HG02885 (cell line): ENCODE measurements at regions not wholly inside any gene's neighbourhood (a gene's known extent, or its start where the extent isn't known, plus 50 kb on each side); places are given as distances from the start of the nearest gene placed in this dataset.
"Not testable (repeated sequence)": the region's sequence is repeated elsewhere in the genome, so short reads cannot be mapped to it uniquely, and the experiment has no call there.

Experiments used
- ATAC-seq: cut with Tn5 transposase; IDR thresholded peaks from one replicate; pipeline ENCODE4 v1.9.1; 2021; ENCODE audit warnings: mild to moderate bottlenecking; ENCODE audit not compliant: unreplicated experiment, poor library complexity

DNA sequence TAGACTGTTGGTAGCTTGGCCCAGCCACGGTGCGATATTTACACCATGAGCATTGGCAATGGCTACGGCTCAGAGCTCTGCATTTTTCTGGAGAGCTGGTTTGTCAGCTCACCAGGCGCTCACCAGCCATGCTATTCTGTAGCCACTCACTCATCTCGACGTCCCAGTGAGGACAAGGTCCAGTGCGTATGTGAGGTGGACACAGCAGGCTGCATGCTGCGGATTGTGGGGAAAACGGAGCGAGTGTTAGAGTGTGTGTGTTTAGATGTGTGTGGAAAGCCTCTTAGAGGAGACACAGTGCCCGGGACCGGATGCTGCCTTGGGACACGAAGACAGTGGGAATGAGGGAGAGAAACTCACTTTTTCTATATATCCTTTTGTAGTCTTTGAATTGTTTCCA, 103.7 kb downstream of the PLXNA1 start:
- not testable (repeated sequence) for ATAC-seq

DNA sequence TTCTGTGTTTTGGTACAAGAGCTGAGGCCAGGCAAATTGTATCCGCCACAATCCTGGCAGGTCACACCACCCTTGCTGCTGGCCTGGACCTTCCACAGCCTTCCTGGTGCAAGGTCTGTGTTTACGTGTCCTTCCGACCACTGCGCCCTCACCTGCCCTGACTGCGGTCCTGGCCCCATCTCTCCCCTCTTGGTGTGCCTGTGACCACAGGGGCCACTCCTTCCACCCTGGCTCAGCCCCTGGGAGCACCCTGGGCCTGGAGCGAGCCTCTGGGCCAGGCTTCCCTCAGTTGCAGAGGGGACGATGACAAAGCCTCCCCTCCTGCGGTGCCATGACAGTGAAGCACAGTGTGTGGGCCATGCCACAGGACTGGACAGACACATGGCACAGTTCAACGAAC, 104.5 kb downstream of the PLXNA1 start:
- ATAC-seq, result no peak

DNA sequence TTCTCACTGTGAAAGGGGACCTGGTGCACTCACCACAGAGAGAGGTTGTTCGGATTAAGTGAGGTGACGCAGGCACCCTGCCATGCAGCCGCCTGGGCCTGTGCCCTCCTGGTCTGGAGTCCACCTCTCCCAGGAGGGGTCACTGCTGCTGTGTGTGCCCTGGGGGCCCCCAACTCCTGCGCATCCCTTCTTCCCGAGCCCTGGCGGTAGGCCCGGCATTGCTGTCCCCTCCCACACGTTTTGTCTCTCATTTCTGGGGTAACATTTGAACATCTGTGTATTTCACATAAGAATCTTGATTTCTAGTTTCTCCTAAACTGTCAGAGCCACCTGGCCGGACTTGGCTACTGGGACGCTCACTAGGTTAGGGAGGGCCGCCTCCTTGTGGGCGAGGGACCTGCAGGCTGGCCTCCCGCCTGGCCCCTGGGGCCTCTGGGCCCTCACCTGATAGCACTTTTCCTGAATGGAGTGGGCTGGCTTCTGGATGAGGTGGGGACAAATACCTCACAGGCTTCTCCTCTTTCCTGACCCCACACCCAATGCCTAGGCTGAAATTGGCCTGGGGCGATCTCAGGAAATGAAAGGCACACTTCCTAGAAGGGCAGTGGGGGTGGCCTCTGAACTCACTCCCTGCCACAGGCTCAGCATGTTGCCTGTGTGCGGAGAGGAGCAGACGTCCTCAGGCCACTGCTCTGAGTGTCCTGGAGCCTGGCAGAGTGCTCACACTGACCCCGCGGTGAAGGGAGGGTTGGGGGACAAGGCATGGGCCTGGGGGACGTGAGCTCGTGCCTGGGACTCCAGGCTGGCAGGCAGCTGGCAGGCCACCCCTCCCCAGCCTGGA, 104.2 kb upstream of the PRR23E start:
- ATAC-seq, result no peak

DNA sequence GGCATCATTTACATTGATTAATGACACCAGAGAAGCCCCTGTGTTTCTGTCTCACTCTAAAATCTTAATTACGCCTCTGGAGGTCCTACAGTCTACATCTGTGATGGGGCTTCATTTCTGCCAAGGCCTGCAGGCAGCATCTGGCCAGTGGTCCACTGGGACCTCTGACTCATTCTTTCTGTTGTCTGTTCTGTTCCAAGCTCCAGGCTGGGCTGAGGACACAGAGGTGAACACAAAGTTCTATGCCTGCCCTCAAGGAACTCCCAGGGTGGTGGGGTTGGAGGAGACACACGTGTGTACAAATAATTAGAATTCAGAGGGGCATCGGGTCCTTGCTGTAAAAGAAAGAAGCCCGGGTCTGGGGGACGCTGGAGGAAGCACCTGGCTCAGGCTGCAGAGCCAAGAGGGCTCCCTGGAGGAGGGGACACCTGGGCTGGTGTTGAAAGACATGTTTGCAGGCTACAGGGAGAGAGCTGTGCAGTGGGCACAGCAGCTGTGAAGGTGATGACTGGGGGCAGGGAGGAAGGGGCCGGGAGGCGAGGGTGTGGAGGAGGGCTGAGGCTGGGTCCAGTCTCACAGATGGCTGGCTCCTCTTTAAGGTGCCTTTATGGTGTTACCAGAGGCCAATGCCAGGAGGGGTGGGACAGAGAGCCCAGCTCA, 103.3 kb upstream of the PRR23E start:
- no peak for ATAC-seq

DNA sequence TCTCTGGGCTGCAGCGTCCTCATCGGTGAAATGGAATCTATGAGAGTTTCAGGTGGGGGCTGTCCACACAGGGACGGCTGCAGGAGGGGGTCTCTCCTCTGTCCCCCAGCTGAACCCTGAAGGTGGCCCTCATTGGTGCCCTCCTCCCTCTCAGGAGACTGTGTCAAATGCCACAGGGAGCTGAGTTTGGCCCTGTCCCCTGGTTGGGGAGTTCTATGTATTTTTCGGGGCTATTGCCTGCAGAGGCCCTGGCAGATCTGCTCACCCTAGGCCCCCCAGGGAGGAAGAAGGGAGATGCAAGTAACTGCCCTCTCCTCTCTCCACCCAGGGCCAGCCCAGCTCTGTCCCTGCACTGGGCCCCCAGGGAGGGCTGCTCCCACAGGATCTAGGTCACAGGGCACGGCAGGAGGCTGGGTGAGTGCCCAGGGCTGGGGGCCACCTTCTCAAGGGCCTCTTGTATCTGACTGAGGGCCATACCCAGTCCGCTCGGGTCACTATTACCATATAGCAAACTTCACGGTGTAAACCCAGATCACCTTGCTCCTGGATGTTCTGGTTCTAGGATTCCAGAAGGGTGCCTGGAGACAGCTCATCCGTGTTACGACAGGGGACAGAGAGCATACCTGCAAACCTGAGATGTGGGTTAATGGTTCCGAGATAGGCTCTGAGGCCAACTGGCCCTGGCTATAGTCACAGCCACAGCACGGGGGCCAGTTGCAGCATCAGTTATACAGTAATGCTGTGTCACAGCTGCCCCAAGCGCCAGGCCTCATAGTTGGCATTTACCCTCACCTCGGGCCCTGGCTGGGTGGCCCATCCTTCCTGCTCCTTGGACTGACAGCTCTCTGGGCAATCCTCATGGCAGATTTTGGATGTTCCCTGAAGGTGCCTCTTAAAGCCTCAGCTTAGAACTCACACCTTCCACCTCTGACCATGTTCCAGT, 102.4 kb upstream of the PRR23E start:
- no peak for ATAC-seq

DNA sequence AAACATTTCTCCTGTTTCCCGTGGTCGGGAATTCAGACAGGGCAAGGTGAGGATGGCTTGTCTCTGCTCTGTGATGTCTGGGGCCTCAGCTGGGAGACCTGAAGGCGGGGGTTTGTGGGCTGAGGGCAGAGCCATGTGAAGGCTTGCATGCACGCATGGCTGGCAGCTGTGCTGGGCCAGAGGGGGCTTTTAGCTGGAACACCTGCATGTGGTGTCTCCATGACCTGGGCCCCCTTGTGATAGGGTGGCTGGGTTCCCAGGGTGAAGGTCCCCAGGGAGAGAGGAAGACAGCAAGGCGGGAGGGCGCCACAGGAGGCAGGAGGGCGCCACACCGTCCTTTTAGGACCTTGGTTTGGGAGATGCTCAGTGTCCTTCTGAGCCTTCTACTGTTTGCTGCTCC, 101.6 kb upstream of the PRR23E start:
- no peak for ATAC-seq

DNA sequence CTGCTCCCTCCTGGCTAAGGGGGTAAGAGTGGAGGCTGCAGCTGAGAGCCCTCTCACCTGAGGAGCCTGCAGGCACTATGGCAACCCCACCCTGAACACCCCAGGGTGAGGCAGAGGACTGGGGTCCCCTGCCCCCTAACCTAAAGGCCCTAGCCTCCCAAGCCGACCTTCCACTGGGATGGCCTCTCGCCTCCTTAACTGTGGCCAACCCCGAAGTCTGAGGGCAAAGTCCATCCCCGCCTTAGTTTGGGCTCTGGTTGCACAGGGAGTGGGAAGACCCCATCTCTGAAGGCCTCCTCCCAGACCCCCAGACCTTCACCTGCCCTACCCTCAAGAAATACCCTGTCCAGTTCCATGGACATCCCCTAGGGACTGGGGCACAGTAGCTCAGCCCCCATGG, 100.6 kb upstream of the PRR23E start:
- ATAC-seq, result no peak

DNA sequence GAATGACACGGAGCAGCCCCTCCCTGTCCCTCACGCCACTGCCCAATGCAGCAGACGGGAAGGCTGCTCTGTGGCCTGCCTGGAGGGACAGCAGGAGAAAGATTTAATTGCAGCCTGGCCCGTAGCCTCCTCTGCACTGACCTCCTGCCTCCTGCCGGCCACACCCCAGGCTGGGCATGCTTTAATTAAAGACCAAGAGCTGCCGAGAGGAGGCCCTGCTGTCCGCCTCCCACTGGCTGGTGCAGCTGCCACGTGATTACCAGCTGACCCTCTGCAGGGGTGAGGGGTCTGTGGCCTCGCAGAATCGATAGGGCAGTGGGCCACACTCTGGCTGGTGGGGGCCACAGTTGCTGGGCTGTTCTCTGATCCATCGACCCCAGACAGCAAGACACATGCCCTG, 100.2 kb upstream of the PRR23E start:
- no peak for ATAC-seq

DNA sequence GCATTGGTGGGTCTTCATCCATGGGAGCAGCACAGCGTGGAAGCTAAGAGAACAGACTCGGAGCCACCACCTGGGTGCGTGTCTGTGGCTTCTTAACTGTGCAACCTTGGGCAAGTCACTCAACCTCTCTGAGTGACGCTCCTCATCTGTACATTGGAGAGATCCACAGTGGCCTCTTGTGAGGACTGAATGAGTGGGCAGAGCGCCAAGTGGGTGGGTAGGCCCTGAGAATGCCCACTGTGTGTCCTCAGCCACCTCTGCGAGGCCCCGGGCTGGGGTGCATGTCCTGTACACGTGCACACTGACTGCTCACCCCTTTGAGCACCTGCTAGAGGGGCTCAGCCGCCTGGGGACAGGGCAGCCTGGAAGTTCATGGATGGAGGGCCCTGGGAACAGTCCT, 99.6 kb upstream of the PRR23E start:
- ATAC-seq, result no peak

DNA sequence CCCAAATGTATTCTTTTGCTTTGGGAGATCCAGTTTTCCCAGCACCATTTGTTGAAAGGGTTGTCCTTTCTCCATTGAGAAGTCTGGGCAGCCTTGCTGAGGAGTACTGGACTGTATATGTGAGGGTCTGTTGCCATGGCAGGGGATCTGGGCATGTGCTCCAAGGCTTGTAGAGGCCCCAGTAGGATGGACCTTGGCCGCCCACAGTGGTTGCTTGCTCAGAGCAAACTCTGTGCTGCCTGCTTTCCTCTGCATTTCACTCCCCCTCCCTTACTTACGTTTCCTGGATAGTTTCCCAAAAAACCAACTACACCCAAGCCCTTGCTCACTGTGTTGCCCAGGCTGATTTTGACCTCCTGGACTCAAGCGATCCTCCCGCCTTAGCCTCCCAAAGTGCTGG, 97.2 kb upstream of the PRR23E start:
- ATAC-seq, result no peak

DNA sequence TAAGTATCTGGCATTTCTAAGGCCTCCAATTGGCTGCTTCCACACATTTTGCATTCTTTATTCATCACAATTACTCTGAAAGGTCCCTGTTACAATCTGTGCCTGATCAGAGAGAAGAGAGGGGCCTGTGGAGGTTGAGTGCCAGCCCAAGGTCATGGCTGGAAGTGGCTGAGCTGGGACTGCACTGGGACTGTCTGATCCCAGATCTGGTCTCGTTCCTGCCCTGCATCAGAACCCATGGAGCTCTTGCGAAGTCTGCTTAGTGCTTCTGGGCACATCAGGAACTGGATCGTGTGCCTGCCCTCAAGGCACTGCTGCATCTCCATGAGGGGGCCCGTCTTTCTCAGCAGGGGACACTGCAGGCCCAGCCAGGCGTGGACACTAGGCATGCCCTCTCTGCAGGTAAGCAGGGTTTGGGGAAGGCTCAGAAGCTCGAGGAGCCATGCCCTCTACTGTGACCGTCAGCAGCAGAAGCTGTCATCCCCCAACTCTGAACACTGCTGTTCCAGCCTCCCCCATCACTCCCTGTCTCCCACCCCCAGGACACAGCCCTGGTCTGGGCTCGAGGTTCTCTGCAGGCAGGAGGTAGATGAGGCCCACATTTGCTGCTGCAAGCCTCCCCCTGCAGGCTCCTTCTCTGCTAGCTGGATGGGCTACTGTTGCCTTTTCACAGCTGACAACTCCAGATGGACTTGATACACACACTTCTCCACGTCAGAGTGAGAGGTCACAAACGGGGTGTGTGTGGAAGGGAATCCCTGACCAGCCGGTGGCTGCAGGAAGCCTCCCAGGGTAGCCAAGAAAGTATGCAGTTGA, 96.5 kb upstream of the PRR23E start:
- no peak for ATAC-seq

DNA sequence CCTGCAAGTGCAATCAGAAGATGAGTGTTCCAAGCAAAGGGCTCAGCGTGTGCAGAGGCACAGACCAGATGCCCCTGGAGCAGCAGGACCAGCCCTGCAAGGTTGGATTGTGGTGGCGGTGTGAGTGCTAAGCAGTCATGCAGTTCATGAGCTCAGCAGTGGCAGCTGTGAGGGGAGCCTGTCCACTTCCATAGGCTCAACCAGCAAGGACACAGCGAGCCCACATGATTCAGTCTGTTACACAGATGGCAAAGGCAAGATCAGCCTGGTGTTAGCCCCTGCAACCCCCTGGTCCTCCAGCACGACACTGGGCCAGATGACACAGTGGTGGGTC, 95.9 kb upstream of the PRR23E start:
- ATAC-seq, result no peak

DNA sequence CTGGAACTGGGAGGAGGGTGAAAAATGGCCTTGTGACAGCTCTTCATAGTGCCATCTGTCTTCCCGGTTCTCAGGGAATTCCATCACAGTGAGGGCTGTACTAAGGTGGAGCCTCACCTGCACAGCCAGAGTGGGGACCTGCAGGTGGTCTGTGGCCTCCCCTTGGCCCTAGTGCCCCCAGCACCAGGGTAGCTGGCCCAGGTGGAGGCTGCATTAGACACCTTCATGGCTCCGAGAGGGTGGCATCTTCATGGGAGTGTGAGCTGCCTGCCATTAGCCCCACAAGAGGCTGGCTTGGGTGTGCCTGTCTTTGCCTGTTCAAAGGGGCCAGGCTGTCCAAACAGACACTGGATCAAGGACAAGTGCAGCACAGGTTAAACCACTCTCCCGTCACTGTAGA, 95.5 kb upstream of the PRR23E start:
- ATAC-seq, result no peak

DNA sequence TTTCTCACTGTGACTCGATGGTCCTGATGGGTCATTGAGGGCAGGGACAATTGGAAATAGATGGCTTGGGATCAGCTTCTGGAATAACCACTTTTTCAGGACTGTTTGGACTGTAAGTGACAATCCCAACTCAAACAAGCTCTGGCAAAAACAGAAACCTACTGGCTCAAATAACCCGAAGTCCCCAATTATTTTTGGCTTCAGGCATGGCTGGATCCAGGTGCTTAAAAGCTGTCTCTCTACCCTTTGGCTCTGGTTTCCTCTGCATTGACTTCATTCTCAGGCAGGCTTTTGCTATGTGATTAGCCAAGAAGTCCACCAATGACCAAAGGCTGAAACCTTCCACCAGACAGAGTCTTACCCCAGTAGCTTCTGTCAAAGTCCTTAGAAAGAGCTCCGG, 92.9 kb upstream of the PRR23E start:
- ATAC-seq, result no peak

DNA sequence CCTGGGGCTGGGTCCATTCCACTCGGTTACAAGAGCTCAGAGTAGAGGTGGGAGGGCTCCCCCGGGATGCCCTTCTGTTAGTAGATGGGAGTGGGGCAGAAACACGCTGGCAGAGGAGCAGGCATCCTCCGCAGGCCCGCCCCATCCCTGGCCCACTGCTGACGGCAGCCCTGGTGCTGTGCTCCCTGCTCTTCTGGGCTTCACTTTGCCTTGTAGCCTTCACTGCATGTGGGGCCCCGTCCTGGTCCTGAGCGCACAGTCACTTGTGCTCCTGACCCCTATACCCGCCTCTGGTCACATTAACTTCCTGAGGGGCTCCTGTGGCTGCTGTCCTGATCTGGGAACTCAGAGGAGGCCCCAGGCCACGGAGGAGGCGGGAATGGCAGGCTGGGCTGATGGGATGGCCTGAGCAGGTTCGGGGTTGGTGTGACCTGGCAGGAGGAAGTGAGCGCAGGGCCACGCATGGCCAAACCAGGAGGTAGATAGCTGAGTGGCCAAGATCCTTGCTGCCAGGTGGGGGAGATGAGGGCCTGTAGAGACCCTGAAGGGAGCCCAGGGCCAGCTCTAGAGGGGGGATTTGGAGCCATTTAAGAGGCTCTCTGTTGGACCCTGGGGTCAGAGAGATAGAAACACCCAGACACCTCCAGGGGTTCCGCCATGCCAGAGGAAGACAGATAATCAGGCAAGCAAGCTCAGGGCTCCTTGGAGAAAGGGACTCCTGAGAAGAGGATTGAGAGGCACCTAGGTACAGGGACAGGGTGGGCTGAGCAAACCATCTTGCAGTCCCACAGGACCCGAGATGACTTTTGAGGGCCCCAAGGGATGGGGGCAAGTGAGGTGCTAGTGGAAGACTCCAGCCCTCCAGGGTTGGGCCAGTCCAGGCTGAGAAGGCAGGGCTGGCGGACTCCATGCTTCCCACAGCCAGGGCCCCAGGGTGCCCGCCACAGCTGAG, 92.2 kb upstream of the PRR23E start:
- no peak for ATAC-seq

DNA sequence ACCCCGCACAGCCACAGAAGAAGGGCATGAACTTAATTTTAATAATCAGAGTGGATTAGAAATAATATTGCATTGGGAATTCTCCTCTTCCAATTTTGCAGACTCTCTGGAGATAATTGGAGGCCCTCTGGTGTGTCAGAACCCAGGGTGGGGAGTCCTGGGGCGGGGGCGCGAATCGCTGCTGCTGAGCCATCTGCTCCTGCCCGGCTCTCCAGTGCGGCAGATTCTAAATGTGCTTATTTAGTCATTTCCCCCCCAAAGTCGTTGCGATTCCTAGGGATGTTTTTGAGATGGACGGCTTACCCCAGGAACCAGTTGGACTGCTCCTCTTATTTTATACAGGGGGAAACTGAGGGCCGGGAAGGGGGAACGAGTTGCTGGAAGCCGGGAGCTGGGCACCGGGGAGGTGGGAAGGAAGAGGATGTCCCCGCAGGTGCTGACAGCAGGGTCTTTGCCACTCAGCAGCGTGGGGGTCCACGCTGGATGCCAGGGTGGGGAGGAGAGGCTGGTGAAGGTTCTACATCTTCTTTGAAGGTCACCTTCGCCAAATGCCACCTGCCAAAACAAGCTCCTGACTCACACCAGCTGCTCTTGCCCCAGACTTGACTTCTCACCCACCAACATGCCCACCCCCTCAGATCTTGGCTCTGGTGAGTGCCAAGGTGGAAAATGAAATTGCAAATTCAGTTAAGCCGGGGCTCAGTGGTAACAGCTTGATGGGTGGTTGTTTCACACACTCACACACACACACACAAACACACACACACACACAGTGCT, 91.3 kb upstream of the PRR23E start:
- ATAC-seq, result no peak

DNA sequence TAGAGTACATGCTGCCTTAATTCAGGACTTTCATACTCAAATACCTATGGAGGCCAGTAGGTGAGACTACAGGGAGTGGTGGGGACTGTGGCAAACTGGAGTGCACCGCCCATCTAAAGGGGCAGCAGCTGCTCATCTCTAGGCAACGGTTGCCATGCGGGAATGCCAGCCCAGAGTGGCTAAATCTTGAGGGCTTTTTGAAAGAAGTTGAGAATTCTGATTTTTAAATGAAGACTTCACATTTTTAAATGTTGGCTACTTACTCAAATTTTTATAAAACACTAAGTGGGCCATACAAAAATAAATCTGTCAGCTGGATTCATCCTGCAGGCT, 90.8 kb upstream of the PRR23E start:
- no peak for ATAC-seq

DNA sequence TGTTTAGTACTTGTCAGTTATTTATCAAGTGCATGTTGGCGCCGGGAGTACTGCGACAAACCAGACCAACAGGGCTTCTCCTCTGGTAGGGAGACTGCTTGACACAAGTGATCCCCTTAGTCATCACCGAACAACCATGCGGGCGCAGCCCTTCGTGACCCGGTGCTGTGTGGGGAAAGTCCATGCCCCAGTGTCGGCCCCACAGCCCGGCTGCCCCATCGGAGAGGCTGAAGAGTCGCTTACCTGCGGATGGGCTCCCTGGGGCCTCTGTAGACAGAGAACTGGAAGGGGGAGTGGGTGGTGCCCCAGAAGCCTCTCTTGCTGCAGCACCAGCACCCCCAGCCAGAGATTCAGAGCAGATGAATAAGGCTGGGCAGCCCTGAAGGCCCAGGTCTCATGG, 90.3 kb upstream of the PRR23E start:
- no peak for ATAC-seq

DNA sequence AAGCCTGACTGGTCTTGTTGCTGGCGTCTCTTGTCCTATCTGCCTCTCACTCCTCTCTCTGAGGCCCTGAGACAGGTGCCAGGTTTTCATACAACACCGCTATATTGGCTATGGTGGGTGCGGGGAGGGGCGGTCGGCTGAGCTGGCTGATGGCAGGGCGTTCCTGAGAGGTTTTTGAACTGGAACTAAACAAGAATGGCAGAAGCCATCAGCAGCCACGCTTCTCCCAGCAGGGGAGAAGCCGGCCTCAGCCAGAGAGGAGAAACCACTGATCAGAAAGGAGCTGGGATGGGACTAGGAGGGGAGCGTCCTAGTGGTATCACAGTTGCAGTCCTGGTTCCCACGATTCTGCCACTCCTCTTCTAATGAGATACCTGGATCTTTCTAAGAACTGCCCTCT, 89.9 kb upstream of the PRR23E start:
- ATAC-seq, result no peak
